Ishikawa (cell line): ENCODE measurements at regions not wholly inside any gene's neighbourhood (a gene's known extent, or its start where the extent isn't known, plus 50 kb on each side); places are given as distances from the start of the nearest gene placed in this dataset.

Experiments used
- CEBPB ChIP-seq: IDR thresholded peaks from 2 replicates; pipeline ENCODE4 v1.6.1; 2012
- CREB1 ChIP-seq: IDR thresholded peaks from 2 replicates; pipeline ENCODE4 v1.6.1; 2012; ENCODE audit warnings: low read depth
- EGR1 ChIP-seq: IDR thresholded peaks from 2 replicates; pipeline ENCODE4 v1.6.1; 2012
- EP300 ChIP-seq: IDR thresholded peaks from 2 replicates; pipeline ENCODE4 v1.6.1; 2012; ENCODE audit warnings: borderline replicate concordance
- FOXM1 ChIP-seq: IDR thresholded peaks from 2 replicates; pipeline ENCODE4 v1.6.1; 2012; ENCODE audit warnings: low read depth, borderline replicate concordance
- NFIC ChIP-seq: IDR thresholded peaks from 2 replicates; pipeline ENCODE4 v1.6.1; 2012
- RAD21 ChIP-seq: IDR thresholded peaks from 2 replicates; pipeline ENCODE4 v1.6.1; 2012; ENCODE audit warnings: low read depth
- REST ChIP-seq: IDR thresholded peaks from 2 replicates; pipeline ENCODE4 v1.6.1; 2012; ENCODE audit warnings: low read depth, mild to moderate bottlenecking
- TAF1 ChIP-seq: IDR thresholded peaks from 2 replicates; pipeline ENCODE4 v1.6.1; 2012; ENCODE audit warnings: low read depth, mild to moderate bottlenecking
- TCF12 ChIP-seq: IDR thresholded peaks from 2 replicates; pipeline ENCODE4 v1.6.1; 2012; ENCODE audit warnings: low read depth
- TEAD4 ChIP-seq: IDR thresholded peaks from 2 replicates; pipeline ENCODE4 v1.6.1; 2012
- USF1 ChIP-seq: IDR thresholded peaks from 2 replicates; pipeline ENCODE4 v1.6.1; 2012
- YY1 ChIP-seq: IDR thresholded peaks from 2 replicates; pipeline ENCODE4 v1.6.1; 2012; ENCODE audit warnings: low read depth
- ZBTB7A ChIP-seq: IDR thresholded peaks from 2 replicates; pipeline ENCODE4 v1.6.1; 2012; ENCODE audit warnings: low read depth
- TF ChIP-seq, protein P1 (sequence below): IDR thresholded peaks from 2 replicates; pipeline ENCODE4 v1.6.1; 2012

DNA sequence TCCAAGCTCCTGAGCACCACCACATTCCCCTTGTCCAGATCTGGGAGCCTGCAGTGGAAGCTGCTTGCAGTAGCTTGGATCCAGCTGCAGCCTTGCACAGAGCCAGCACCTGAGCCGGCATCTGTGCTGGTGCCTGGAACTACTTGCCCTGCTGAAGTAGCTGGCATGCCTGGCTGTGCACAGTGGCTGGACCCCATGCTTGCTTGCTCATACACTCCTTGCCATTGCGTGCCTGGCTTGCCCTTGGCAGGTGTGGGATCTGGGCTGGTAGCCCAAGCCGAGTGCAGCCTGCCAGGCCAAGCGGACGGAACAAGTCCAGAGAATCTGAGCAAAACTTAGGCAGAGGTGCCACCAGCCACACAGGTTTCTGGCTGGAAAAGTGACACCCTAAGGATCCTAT is 759.9 kb downstream of the IPMK start:
- TF ChIP-seq TCF12 (no peak), NFIC (no peak), EP300 (no peak), TAF1 (no peak)

GRCh38 chr10:57506414-57507094 is 761.1 kb downstream of the IPMK start:
- TF ChIP-seq TEAD4: no peak
- no peak for TF ChIP-seq USF1
- TF ChIP-seq, protein P1, sequence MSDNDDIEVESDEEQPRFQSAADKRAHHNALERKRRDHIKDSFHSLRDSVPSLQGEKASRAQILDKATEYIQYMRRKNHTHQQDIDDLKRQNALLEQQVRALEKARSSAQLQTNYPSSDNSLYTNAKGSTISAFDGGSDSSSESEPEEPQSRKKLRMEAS: no peak
- TF ChIP-seq YY1: no peak
- no peak for TF ChIP-seq FOXM1
- no peak for TF ChIP-seq REST
- no peak for TF ChIP-seq EGR1
- TF ChIP-seq TCF12: no peak

DNA sequence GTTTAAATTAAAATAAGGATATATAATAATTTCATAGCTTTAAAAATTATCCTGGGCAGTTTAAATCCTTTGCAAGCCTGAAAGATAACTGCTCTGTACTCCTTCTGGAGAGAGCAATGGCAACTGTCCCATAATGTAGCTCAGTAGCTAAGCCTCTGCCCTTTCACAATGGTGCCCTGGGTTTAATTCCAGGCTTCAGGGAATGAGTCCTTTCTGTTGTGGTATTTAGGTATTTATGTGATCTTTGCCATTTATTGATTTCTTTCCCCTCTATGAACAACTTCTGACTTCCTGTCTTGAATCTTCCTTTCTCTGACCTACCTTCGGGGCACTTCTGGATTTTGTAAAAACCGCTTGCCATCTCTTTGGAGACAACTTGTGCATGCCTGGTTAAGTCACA is 773.2 kb downstream of the IPMK start:
- TF ChIP-seq, protein P1: no peak
- no peak for TF ChIP-seq TCF12
- no peak for TF ChIP-seq USF1
- TF ChIP-seq TEAD4: no peak
- no peak for TF ChIP-seq FOXM1
- TF ChIP-seq EGR1: no peak
- TF ChIP-seq CREB1: no peak
- no peak for TF ChIP-seq EP300
- TF ChIP-seq TAF1: no peak
- no peak for TF ChIP-seq REST
- TF ChIP-seq RAD21: no peak
- no peak for TF ChIP-seq NFIC
- TF ChIP-seq ZBTB7A: no peak
- no peak for TF ChIP-seq YY1
- TF ChIP-seq CEBPB: no peak

DNA sequence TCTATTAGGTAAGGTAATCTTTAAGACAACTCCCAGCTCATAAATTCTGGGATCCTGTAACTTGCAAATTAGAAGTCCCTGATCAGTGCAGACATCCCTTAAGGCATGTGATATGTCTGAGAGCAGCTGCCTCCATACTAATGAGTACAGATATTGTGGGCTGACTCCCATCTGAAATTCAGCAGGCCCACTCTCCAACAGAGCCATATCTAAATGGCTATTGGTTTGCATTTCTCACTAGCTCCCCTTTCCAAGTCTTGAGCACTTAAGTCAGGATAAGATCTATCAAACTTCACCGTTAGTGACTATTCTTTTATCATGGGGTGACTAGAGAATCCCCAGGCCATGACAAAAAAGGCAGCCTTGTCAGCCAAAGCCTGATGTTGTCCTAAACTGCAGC is 785.4 kb downstream of the IPMK start:
- no peak for TF ChIP-seq YY1
- TF ChIP-seq ZBTB7A: no peak
- TF ChIP-seq FOXM1: no peak
- TF ChIP-seq CREB1: no peak

- TF ChIP-seq CREB1: no peak
These were observed 794.7 kb downstream of the IPMK start for GRCh38 chr10:57472823-57473619.

DNA sequence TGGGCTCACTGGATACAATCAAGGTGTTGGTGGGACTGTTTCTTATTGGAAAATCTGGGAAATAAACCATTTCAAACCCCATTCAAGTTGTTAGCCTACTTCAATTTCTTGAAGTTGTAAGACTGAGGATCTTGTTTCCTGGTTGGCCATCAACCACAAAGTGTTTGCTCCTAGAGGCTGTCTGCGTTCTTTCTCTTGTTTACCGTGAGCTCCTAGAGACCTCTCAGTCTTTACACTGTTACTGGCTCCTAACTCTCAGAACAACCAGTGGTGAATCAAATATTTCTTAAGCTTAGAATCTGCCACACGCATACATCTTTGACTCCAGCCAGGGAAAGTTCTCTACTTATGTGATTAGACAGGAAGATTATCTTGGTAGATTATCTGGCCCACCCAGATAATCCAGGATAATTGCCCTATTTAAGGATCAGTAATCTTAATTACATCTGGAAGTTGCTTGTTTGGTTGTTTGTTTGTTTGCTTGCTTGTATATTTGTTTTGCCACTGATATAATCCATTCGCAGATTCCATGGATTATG is 798.7 kb downstream of the IPMK start:
- TF ChIP-seq EP300 (no peak), CREB1 (no peak), NFIC (no peak), EGR1 (no peak), USF1 (no peak)

DNA sequence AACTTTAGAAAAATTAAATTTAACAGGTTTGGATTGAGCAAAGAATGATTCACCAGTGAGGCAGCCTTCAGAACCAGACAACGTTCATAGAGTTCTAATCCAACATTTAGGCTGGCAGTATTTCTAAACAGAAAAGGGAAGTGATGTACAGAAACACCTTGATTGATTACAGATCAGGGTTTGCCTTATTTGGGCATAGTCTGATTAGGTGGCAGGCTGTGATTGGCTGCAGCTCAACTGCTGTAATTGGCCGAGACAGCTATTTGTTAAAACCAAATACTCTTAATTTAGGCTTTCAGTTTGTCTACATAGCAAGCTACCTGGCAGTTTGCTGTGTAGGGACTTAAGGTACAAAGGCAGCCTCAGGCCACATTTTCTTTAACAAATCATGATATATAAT is 802.5 kb downstream of the IPMK start:
- no peak for TF ChIP-seq TCF12
- TF ChIP-seq EGR1: no peak
- TF ChIP-seq USF1: no peak
